ENCODE measurements at regions not wholly inside any gene's neighbourhood (a gene's known extent, or its start where the extent isn't known, plus 50 kb on each side); places are given as distances from the start of the nearest gene placed in this dataset.
"Not testable (repeated sequence)": the region's sequence is repeated elsewhere in the genome, so short reads cannot be mapped to it uniquely, and the experiment has no call there.

DNA sequence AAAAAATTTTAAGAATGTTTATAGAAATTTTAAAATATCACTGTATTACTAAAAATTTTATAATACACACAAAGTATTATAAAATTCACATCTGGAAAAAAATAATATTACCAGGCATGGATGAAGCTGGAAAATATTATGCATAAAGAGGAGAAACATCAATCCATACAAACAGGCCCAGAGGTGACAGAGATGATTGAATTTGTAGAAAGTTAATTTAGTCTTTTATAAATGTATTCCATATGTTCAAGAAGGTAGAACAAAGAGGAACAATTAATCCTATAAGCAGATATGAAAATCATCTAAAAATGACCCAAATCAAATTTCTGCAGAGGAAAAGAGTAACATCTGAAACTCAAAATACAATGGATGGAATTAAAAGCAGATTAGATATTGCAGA is 605.2 kb upstream of the CELF4 start:
- Mint-ChIP-seq H3K27me3 (ENCODE audit: low read depth, unreplicated experiment) (peaks cover 4% of the 10 kb centered on the region), H3K36me3 (ENCODE audit: low read depth, unreplicated experiment) (no peaks in the 10 kb centered on the region), H3K9me3 (ENCODE audit: unreplicated experiment) (no peaks in the 10 kb centered on the region), H3K27ac (ENCODE audit: unreplicated experiment) (no peak overlapping the region), H3K4me3 (ENCODE audit: unreplicated experiment) (no peak overlapping the region), H3K4me1 (ENCODE audit: low read depth, unreplicated experiment) (peaks cover 3% of the 10 kb centered on the region)
- Histone ChIP-seq H3K4me1 (ENCODE audit: insufficient read depth, low read length) (no peaks in the 10 kb centered on the region), H3K4me3 (ENCODE audit: insufficient read depth, low read depth, low read length) (no peak overlapping the region), H3K9ac (ENCODE audit: low read length) (no peak overlapping the region), H3K79me2 (ENCODE audit: insufficient read depth, low read length) (no peaks in the 10 kb centered on the region), H3K36me3 (ENCODE audit: insufficient read depth, low read length) (no peaks in the 10 kb centered on the region), H3K27me3 (ENCODE audit: insufficient read depth, low read length) (no peaks in the 10 kb centered on the region), H4K20me1 (ENCODE audit: insufficient read depth, low read length) (no peaks in the 10 kb centered on the region), H3K4me2 (ENCODE audit: low read length) (no peak overlapping the region), H3K27ac (ENCODE audit: low read depth, low read length) (no peak overlapping the region), H2AFZ (ENCODE audit: low read depth, low read length) (no peak overlapping the region), H3K9me3 (ENCODE audit: insufficient read depth, low read depth, low read length) (no peaks in the 10 kb centered on the region)
- DNase-seq (ENCODE audit: low read depth) (no peak), FAIRE-seq (no peak)
- no peak for TF ChIP-seq EZH2 (IDR thresholded peaks at IDR 0.05; ENCODE audit: insufficient read depth, low read length)
- TF ChIP-seq, protein P1, sequence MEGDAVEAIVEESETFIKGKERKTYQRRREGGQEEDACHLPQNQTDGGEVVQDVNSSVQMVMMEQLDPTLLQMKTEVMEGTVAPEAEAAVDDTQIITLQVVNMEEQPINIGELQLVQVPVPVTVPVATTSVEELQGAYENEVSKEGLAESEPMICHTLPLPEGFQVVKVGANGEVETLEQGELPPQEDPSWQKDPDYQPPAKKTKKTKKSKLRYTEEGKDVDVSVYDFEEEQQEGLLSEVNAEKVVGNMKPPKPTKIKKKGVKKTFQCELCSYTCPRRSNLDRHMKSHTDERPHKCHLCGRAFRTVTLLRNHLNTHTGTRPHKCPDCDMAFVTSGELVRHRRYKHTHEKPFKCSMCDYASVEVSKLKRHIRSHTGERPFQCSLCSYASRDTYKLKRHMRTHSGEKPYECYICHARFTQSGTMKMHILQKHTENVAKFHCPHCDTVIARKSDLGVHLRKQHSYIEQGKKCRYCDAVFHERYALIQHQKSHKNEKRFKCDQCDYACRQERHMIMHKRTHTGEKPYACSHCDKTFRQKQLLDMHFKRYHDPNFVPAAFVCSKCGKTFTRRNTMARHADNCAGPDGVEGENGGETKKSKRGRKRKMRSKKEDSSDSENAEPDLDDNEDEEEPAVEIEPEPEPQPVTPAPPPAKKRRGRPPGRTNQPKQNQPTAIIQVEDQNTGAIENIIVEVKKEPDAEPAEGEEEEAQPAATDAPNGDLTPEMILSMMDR (IDR thresholded peaks at IDR 0.05; ENCODE audit: insufficient read depth, low read depth, low read length) = no peak

DNA sequence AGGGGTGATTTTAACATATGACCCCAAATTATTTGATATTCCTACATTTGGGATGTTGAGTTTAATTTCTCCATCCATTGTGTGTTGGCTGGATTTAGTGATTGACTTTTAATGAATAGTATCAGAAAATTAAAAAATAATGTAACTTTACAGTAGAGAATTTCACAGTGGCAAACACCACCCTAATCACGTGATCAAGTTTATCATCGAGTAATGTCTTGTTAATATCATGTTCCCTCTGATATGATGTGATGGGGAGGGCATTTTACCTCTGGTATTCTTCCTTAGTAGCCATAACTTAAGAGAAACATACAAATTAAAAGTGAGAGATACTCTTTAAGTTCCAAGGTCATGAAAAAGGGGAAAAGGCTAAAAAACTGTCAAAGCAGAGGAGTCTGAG is 602.0 kb upstream of the CELF4 start:
- Histone ChIP-seq H3K4me3 (ENCODE audit: insufficient read depth, low read depth, low read length) (no peak overlapping the region), H3K27ac (ENCODE audit: low read depth, low read length) (no peak overlapping the region), H3K9me3 (ENCODE audit: insufficient read depth, low read depth, low read length) (no peaks in the 10 kb centered on the region), H3K27me3 (ENCODE audit: insufficient read depth, low read length) (no peaks in the 10 kb centered on the region), H3K4me1 (ENCODE audit: insufficient read depth, low read length) (no peaks in the 10 kb centered on the region), H2AFZ (ENCODE audit: low read depth, low read length) (no peak overlapping the region), H3K4me2 (ENCODE audit: low read length) (no peak overlapping the region), H4K20me1 (ENCODE audit: insufficient read depth, low read length) (no peaks in the 10 kb centered on the region), H3K9ac (ENCODE audit: low read length) (no peak overlapping the region), H3K79me2 (ENCODE audit: insufficient read depth, low read length) (no peaks in the 10 kb centered on the region), H3K36me3 (ENCODE audit: insufficient read depth, low read length) (no peaks in the 10 kb centered on the region)
- H3K27ac Mint-ChIP-seq (ENCODE audit: unreplicated experiment) = no peak overlapping the region
- no peaks in the 10 kb centered on the region for H3K9me3 Mint-ChIP-seq (ENCODE audit: unreplicated experiment)
- FAIRE-seq (no peak), DNase-seq (ENCODE audit: low read depth) (no peak)
- no peaks in the 10 kb centered on the region for H3K4me1 Mint-ChIP-seq (ENCODE audit: low read depth, unreplicated experiment)
- TF ChIP-seq, protein P1 (IDR thresholded peaks at IDR 0.05; ENCODE audit: insufficient read depth, low read depth, low read length) = no peak
- TF ChIP-seq EZH2 (IDR thresholded peaks at IDR 0.05; ENCODE audit: insufficient read depth, low read length) = no peak
- H3K36me3 Mint-ChIP-seq (ENCODE audit: low read depth, unreplicated experiment) = no peaks in the 10 kb centered on the region
- no peak overlapping the region for H3K4me3 Mint-ChIP-seq (ENCODE audit: unreplicated experiment)
- H3K27me3 Mint-ChIP-seq (ENCODE audit: low read depth, unreplicated experiment) = no peaks in the 10 kb centered on the region

DNA sequence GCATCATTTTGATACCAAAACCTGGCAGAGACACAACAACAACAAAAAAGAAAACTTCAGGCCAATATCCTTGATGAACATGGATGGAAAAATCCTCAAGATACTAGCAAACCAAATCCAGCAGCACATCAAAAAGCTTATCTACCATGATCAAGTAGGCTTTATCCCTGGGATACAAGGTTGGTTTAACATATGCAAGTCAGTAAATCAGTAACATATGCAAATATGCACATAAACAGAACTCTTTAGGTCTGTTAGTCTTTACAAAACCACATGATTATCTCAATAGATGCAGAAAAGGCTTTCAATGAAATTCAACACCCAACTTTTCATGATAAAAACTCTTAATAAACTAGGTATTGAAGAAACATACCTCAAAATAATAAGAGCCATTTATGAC is 587.5 kb upstream of the CELF4 start:
- H3K79me2 ChIP-seq (ENCODE audit: insufficient read depth, low read length); H2AFZ ChIP-seq (ENCODE audit: low read depth, low read length); FAIRE-seq; H4K20me1 ChIP-seq (ENCODE audit: insufficient read depth, low read length); H3K9me3 ChIP-seq (ENCODE audit: insufficient read depth, low read depth, low read length); H3K36me3 Mint-ChIP-seq (ENCODE audit: low read depth, unreplicated experiment); H3K27ac ChIP-seq (ENCODE audit: low read depth, low read length); H3K4me1 ChIP-seq (ENCODE audit: insufficient read depth, low read length); H3K4me3 Mint-ChIP-seq (ENCODE audit: unreplicated experiment); H3K4me1 Mint-ChIP-seq (ENCODE audit: low read depth, unreplicated experiment); DNase-seq (ENCODE audit: low read depth); H3K4me2 ChIP-seq (ENCODE audit: low read length); H3K27ac Mint-ChIP-seq (ENCODE audit: unreplicated experiment); H3K27me3 ChIP-seq (ENCODE audit: insufficient read depth, low read length); H3K9me3 Mint-ChIP-seq (ENCODE audit: unreplicated experiment); H3K4me3 ChIP-seq (ENCODE audit: insufficient read depth, low read depth, low read length); H3K9ac ChIP-seq (ENCODE audit: low read length); H3K36me3 ChIP-seq (ENCODE audit: insufficient read depth, low read length); H3K27me3 Mint-ChIP-seq (ENCODE audit: low read depth, unreplicated experiment): not testable (repeated sequence)
